ENCODE measurements at regions not wholly inside any gene's neighbourhood (a gene's known extent, or its start where the extent isn't known, plus 50 kb on each side); places are given as distances from the start of the nearest gene placed in this dataset.
"Not testable (repeated sequence)": the region's sequence is repeated elsewhere in the genome, so short reads cannot be mapped to it uniquely, and the experiment has no call there.

DNA sequence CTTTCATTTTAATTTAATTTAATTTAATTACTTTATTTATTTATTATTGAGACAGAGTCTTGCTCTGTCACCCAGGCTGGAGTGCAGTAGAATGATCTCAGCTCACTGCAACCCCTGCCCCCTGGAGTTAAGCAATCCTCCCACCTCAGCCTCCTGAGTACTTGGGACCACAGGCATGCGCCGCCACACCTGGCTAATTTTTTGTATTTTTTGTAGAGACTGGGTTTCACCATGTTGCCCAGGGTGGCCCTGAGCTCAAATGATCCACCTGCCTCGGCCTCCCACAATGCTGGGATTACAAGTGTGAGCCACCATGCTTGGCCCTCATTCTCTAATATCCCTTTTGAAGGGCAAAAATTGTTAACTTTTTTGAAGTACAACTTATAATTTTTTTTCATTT is 92.9 kb downstream of the XRCC2 start:
- Mint-ChIP-seq H3K9me3 (no peaks in the 10 kb centered on the region), H3K27ac (no peak overlapping the region), H3K4me3 (no peak overlapping the region), H3K4me1 (no peaks in the 10 kb centered on the region), H3K36me3 (ENCODE audit: low read depth) (no peaks in the 10 kb centered on the region), H3K27me3 (no peaks in the 10 kb centered on the region)
- TF ChIP-seq, protein P1, sequence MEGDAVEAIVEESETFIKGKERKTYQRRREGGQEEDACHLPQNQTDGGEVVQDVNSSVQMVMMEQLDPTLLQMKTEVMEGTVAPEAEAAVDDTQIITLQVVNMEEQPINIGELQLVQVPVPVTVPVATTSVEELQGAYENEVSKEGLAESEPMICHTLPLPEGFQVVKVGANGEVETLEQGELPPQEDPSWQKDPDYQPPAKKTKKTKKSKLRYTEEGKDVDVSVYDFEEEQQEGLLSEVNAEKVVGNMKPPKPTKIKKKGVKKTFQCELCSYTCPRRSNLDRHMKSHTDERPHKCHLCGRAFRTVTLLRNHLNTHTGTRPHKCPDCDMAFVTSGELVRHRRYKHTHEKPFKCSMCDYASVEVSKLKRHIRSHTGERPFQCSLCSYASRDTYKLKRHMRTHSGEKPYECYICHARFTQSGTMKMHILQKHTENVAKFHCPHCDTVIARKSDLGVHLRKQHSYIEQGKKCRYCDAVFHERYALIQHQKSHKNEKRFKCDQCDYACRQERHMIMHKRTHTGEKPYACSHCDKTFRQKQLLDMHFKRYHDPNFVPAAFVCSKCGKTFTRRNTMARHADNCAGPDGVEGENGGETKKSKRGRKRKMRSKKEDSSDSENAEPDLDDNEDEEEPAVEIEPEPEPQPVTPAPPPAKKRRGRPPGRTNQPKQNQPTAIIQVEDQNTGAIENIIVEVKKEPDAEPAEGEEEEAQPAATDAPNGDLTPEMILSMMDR (IDR thresholded peaks at IDR 0.05): no peak
- DNase-seq (no peak), ATAC-seq (ENCODE audit: low read depth) (no peak)
- CTCF ChIA-PET: no interaction called here
- intact Hi-C loops (cut with micrococcal nuclease): no loop called here
- POLR2A ChIA-PET: no interaction called here

DNA sequence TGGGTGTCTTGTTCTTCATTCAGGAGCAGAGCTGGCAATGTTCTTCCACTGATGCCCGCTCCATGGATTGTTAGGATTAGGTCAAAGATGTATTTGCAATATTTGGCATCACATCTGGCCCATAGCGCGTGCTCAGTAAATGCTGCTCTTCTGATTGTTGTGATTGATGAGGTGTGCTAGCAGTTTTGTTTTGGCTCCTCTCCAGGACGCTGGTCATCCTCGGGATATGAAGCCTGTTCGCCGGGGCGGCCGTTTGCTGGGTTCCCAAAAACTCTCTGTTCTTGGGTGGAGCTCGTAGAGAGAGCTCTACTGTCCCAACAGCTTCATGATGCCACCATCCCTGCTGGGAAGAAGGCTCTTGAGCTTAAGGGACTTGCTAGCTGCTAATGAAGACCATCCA is 96.9 kb downstream of the XRCC2 start:
- peaks cover 11% of the 10 kb centered on the region for H3K4me1 Mint-ChIP-seq
- peaks cover 1% of the 10 kb centered on the region for H3K27me3 Mint-ChIP-seq
- no peaks in the 10 kb centered on the region for H3K36me3 Mint-ChIP-seq (ENCODE audit: low read depth)
- no peaks in the 10 kb centered on the region for H3K9me3 Mint-ChIP-seq
- POLR2A ChIA-PET: no interaction called here
- ATAC-seq (ENCODE audit: low read depth) (no peak), DNase-seq (no peak)
- TF ChIP-seq, protein P1 (IDR thresholded peaks at IDR 0.05): no peak
- CTCF ChIA-PET: no interaction called here
- no peak overlapping the region for H3K4me3 Mint-ChIP-seq
- intact Hi-C loops (cut with micrococcal nuclease): no loop called here
- no peak overlapping the region for H3K27ac Mint-ChIP-seq

DNA sequence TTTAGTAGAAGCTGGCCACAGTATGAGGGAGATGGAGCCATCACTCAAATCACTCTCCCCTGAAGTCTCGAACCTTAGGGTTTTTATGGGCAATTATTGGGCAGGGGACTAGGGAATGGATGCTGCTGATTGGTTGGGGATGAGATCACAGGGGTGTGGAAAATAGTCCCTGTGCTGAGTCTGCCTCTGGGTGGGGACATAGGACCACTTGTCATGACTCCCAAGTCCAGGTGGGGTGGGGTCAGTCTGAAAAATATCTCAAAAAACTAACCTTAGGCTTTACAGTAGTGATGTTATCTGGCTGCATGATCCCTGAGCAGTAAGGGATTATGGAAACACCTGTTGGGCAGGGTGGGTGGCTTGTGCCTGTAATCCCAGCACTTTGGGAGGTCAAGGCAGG is 98.6 kb downstream of the XRCC2 start:
- Mint-ChIP-seq H3K27ac (no peak overlapping the region), H3K4me3 (no peak overlapping the region), H3K9me3 (no peaks in the 10 kb centered on the region), H3K36me3 (ENCODE audit: low read depth) (no peaks in the 10 kb centered on the region), H3K4me1 (peaks cover 11% of the 10 kb centered on the region), H3K27me3 (peaks cover 1% of the 10 kb centered on the region)
- intact Hi-C loops (cut with micrococcal nuclease): no loop called here
- no peak for ATAC-seq (ENCODE audit: low read depth)
- no peak for DNase-seq
- POLR2A ChIA-PET: no interaction called here
- CTCF ChIA-PET: no interaction called here
- TF ChIP-seq, protein P1 (IDR thresholded peaks at IDR 0.05): no peak

DNA sequence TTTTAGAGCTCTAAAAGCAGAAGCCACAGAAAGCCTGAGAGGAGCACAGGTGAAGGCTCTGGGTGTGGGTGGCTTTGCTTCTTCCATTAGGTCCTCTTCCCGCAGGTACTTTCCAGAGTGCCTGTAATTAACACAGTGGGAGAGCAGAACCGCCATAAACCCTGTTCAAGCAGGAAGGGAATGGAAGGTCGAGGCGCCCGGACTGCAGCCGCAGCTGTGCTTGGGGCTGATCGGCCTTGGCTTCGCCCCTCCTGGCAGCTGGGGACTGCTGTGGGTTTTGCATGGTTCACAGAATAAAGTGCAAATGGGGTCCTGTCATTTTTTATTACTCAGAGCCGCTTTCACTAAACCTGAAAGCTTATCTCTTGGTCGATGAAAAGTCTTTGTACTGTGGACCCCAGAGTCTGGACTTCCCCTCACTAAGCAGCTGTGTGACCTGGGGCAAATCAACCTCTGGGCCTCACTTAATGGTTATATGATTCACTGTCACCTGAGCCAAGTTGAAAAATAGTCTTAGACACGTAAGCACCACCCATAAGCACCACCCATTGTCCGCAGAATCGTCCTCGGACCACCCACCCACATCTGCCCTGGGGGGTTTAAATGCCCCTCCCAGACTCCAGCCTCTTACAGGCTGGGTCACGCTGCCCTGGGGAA is 100.9 kb downstream of the XRCC2 start:
- TF ChIP-seq, protein P1 (IDR thresholded peaks at IDR 0.05): no peak
- Mint-ChIP-seq H3K4me1 (peaks cover 11% of the 10 kb centered on the region), H3K4me3 (peak overlapping the region; percentile 29), H3K27ac (peak overlapping the region; percentile 51), H3K36me3 (ENCODE audit: low read depth) (no peaks in the 10 kb centered on the region), H3K9me3 (no peaks in the 10 kb centered on the region), H3K27me3 (peaks cover 1% of the 10 kb centered on the region)
- CTCF ChIA-PET: no interaction called here
- peak; percentile 73 for ATAC-seq (ENCODE audit: low read depth)
- POLR2A ChIA-PET: interaction anchor here (0.6 to 0.7 kb wide), 2 partner anchors 23 to 120 kb away, joined by 3 to 7 read pairs; no protein-coding TSS in a partner anchor
- DNase-seq: no peak
- intact Hi-C loops (cut with micrococcal nuclease): no loop called here

DNA sequence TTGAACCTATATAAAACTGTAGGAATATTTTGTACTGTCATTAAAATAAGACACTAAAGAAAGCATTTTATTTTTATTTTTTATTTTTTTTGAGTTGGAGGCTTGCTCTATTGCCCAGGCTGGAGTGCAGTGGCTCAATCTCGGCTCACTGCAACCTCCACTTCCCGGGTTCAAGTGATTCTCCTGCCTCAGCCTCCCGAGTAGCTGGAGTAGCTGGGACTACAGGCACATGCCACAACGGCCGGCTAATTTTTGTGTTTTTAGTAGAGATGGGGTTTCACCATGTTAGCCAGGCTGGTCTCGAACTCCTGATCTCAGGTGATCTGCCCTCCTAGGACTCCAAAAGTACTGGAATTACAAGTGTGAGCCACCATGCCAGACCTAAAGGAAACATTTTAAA is 102.8 kb downstream of the XRCC2 start:
- DNase-seq; H3K27ac Mint-ChIP-seq; H3K9me3 Mint-ChIP-seq; H3K4me3 Mint-ChIP-seq; ATAC-seq (ENCODE audit: low read depth); H3K27me3 Mint-ChIP-seq; POLR2A ChIA-PET; H3K36me3 Mint-ChIP-seq (ENCODE audit: low read depth); intact Hi-C loops (cut with micrococcal nuclease); CTCF ChIA-PET: not testable (repeated sequence)
- H3K4me1 Mint-ChIP-seq: peaks cover 11% of the 10 kb centered on the region

DNA sequence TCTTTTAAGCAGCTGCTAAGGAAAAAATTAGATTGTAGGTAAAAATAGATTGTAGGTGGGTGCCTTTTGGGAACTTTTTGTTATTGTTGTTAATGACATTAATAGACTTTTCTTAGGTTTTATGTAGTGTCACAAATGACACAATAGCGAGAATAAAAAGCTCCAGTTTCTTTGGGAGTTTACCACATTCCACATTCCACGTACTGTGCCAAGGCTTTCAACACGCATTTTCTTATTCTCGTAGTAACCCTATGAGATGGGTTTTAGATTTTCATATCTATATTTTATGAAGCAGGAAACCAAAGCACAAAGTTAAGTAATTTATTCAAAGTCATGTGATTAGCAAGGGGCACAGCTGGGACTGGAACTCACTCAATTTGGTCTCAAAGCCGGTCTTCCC is 103.8 kb downstream of the XRCC2 start:
- CTCF ChIA-PET: no interaction called here
- ATAC-seq (ENCODE audit: low read depth) (no peak), DNase-seq (no peak)
- no peaks in the 10 kb centered on the region for H3K27me3 Mint-ChIP-seq
- intact Hi-C loops (cut with micrococcal nuclease): no loop called here
- POLR2A ChIA-PET: no interaction called here
- H3K4me3 Mint-ChIP-seq: no peak overlapping the region
- peaks cover 11% of the 10 kb centered on the region for H3K4me1 Mint-ChIP-seq
- no peak overlapping the region for H3K27ac Mint-ChIP-seq
- TF ChIP-seq, protein P1 (IDR thresholded peaks at IDR 0.05): no peak
- no peaks in the 10 kb centered on the region for H3K9me3 Mint-ChIP-seq
- no peaks in the 10 kb centered on the region for H3K36me3 Mint-ChIP-seq (ENCODE audit: low read depth)

All from activated B cell treated with CpG ODN at 0.5 μM for 24 hours (primary cell).